ENCODE measurements at regions not wholly inside any gene's neighbourhood (a gene's known extent, or its start where the extent isn't known, plus 50 kb on each side); places are given as distances from the start of the nearest gene placed in this dataset.

DNA sequence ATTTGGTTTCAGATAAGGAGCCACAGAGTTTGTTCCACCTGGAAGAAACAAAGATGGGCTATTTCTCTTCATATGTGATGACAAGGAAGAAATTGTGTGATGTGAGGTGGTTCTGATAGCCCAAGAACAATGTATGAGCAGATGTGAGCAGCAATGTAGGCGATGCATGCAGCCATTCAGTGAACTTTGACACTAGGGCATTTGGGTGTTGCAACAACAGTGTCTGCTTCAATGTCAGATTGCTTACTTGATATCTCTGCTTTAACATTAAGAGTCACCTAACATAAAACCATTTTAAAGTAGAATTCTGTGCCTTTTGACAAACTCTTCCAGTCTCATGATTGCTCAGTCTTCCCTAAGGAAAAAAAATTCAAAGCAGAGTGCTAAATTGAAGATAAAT, 865.4 kb downstream of the SLITRK6 start:
- intact Hi-C loops (cut with DNase I) = no loop called here
- H3K36me3 ChIP-seq = no peaks in the 10 kb centered on the region
- no peak for DNase-seq
- no peak for TF ChIP-seq CTCF (IDR thresholded peaks at IDR 0.05)
- TF ChIP-seq POLR2A (IDR thresholded peaks at IDR 0.05) = no peak
- H3K27ac ChIP-seq = no peak overlapping the region
- no peaks in the 10 kb centered on the region for H3K27me3 ChIP-seq
- H3K4me3 ChIP-seq = no peak overlapping the region
- H3K9me3 ChIP-seq = no peaks in the 10 kb centered on the region
- H3K4me1 ChIP-seq = no peaks in the 10 kb centered on the region
- 63 to 86% methylated on average over 1 of the region's 1 CpG for WGBS, 2 donors

- WGBS, 2 donors = 48 to 55% methylated on average over 1 of the region's 1 CpG
- no peaks in the 10 kb centered on the region for H3K27me3 ChIP-seq
Observed at GRCh38 chr13:84931264-84931663, 868.0 kb downstream of the SLITRK6 start.

GRCh38 chr13:84927442-84928169, 871.6 kb downstream of the SLITRK6 start:
- H3K27ac ChIP-seq = no peak overlapping the region
- no peak for DNase-seq
- H3K4me1 ChIP-seq = no peaks in the 10 kb centered on the region
- no peak overlapping the region for H3K4me3 ChIP-seq
- no peaks in the 10 kb centered on the region for H3K27me3 ChIP-seq
- H3K9me3 ChIP-seq = no peaks in the 10 kb centered on the region
- WGBS, 2 donors = 87 to 88% methylated on average over 3 to 5 of the region's 17 CpGs
- no peaks in the 10 kb centered on the region for H3K36me3 ChIP-seq
- intact Hi-C loops (cut with DNase I) = no loop called here
- no peak for TF ChIP-seq CTCF (IDR thresholded peaks at IDR 0.05)
- TF ChIP-seq POLR2A (IDR thresholded peaks at IDR 0.05) = no peak

More at GRCh38 chr13:84931264-84931663, 868.0 kb downstream of the SLITRK6 start:
- no peak overlapping the region for H3K4me3 ChIP-seq
- intact Hi-C loops (cut with DNase I) = no loop called here
- DNase-seq = no peak
- H3K36me3 ChIP-seq = no peaks in the 10 kb centered on the region
- H3K9me3 ChIP-seq = no peaks in the 10 kb centered on the region
- TF ChIP-seq POLR2A (IDR thresholded peaks at IDR 0.05) (no peak), CTCF (IDR thresholded peaks at IDR 0.05) (no peak)
- H3K4me1 ChIP-seq = no peaks in the 10 kb centered on the region
- no peak overlapping the region for H3K27ac ChIP-seq

- Histone ChIP-seq H3K27ac (no peak overlapping the region), H3K36me3 (no peaks in the 10 kb centered on the region), H3K4me1 (no peaks in the 10 kb centered on the region), H3K9me3 (no peaks in the 10 kb centered on the region), H3K4me3 (no peak overlapping the region), H3K27me3 (no peaks in the 10 kb centered on the region)
- intact Hi-C loops (cut with DNase I) = no loop called here
- DNase-seq = no peak
- 59 to 65% methylated on average over 4 of the region's 4 CpGs for WGBS, 2 donors
- TF ChIP-seq POLR2A (IDR thresholded peaks at IDR 0.05) (no peak), CTCF (IDR thresholded peaks at IDR 0.05) (no peak)
Observed at GRCh38 chr13:84925443-84925842, 873.8 kb downstream of the SLITRK6 start.

GRCh38 chr13:84923831-84924230, 875.4 kb downstream of the SLITRK6 start:
- intact Hi-C loops (cut with DNase I) = no loop called here
- no peaks in the 10 kb centered on the region for H3K4me1 ChIP-seq
- no peaks in the 10 kb centered on the region for H3K36me3 ChIP-seq
- DNase-seq = no peak
- WGBS, 2 donors = 13 to 24% methylated on average over 1 of the region's 1 CpG
- H3K27me3 ChIP-seq = no peaks in the 10 kb centered on the region
- no peak overlapping the region for H3K4me3 ChIP-seq
- no peak for TF ChIP-seq CTCF (IDR thresholded peaks at IDR 0.05)
- no peak for TF ChIP-seq POLR2A (IDR thresholded peaks at IDR 0.05)
- no peak overlapping the region for H3K27ac ChIP-seq
- no peaks in the 10 kb centered on the region for H3K9me3 ChIP-seq

All from esophagus squamous epithelium (tissue), 5 donors.